ENCODE measurements at regions not wholly inside any gene's neighbourhood (a gene's known extent, or its start where the extent isn't known, plus 50 kb on each side); places are given as distances from the start of the nearest gene placed in this dataset.
A peak's percentile ranks its signal among the peaks of the same experiment; 100 is the strongest.

- DNase-seq: no peak
These were observed 283.7 kb upstream of the ANO3 start for GRCh38 chr11:26048271-26048670.

- no peak for DNase-seq
These were observed 278.0 kb upstream of the ANO3 start for GRCh38 chr11:26053966-26054365.

GRCh38 chr11:26062660-26063059, 269.3 kb upstream of the ANO3 start:
- peak; percentile 77 for DNase-seq

GRCh38 chr11:26063915-26064314, 268.0 kb upstream of the ANO3 start:
- DNase-seq: no peak

GRCh38 chr11:26065944-26066343, 266.0 kb upstream of the ANO3 start:
- DNase-seq: no peak

GRCh38 chr11:26070714-26071380, 261.1 kb upstream of the ANO3 start:
- DNase-seq: no peak

GRCh38 chr11:26072614-26073153, 259.2 kb upstream of the ANO3 start:
- DNase-seq: no peak

- DNase-seq: no peak
These were observed 258.3 kb upstream of the ANO3 start for GRCh38 chr11:26073646-26074045.

- no peak for DNase-seq
These were observed 255.5 kb upstream of the ANO3 start for GRCh38 chr11:26076233-26076990.

GRCh38 chr11:26078231-26078821, 253.6 kb upstream of the ANO3 start:
- peak; percentile 30 for DNase-seq

GRCh38 chr11:26084313-26084712, 247.6 kb upstream of the ANO3 start:
- DNase-seq: no peak

GRCh38 chr11:26086028-26086427, 245.9 kb upstream of the ANO3 start:
- no peak for DNase-seq

GRCh38 chr11:26087120-26087935, 244.6 kb upstream of the ANO3 start:
- DNase-seq: no peak

- peak; percentile 69 for DNase-seq
These were observed 243.5 kb upstream of the ANO3 start for GRCh38 chr11:26088391-26088790.

GRCh38 chr11:26090651-26091050, 241.3 kb upstream of the ANO3 start:
- no peak for DNase-seq

- no peak for DNase-seq
These were observed 238.7 kb upstream of the ANO3 start for GRCh38 chr11:26093206-26093605.

- no peak for DNase-seq
These were observed 236.6 kb upstream of the ANO3 start for GRCh38 chr11:26095340-26095739.

- no peak for DNase-seq
These were observed 235.5 kb upstream of the ANO3 start for GRCh38 chr11:26096451-26096850.

GRCh38 chr11:26102325-26102724, 229.6 kb upstream of the ANO3 start:
- DNase-seq: no peak

GRCh38 chr11:26105762-26106423, 226.0 kb upstream of the ANO3 start:
- no peak for DNase-seq

- DNase-seq: peak; percentile 12
These were observed 225.2 kb upstream of the ANO3 start for GRCh38 chr11:26106726-26107125.

Data from fibroblast of skin of back (primary cell).